CD4-positive, alpha-beta T cell treated with Interleukin-17A for 1 hour (primary cell): ENCODE measurements at regions not wholly inside any gene's neighbourhood (a gene's known extent, or its start where the extent isn't known, plus 50 kb on each side); places are given as distances from the start of the nearest gene placed in this dataset.

Experiments used
- DNase-seq: peaks from one replicate; pipeline ENCODE4 v3.0.0-alpha.2; 2020

- no peak for DNase-seq
These were observed 215.8 kb upstream of the CITED2 start for GRCh38 chr6:139590206-139590605.

GRCh38 chr6:139588734-139589593 lies 214.5 kb upstream of the CITED2 start:
- no peak for DNase-seq

DNA sequence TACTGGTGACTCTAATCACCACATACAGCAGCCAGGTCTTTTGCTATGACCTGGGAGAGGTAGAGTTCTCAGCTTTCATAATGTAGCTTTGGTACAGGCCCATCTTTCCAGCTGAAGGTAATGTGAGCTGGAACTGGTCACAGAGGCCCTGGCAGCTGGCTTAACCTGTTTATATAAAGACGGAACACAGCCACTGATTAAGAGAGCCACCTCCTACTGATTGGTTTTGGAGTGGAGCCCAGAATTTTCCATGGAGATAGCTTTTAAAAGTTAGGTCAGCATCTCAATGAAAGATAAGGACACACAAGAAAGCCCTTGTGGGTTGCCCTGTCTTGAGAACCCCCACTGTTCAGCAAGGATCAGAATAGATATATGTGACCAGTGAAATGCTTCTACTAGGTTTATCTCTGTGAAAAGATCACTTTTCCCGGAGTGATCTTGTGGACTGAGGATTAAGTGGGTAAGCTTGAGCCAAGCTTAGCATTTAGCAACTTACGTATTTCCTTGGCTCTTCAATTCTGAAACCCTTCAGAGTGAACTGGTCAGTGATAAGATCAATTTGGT lies 213.7 kb upstream of the CITED2 start:
- DNase-seq, result no peak

- no peak for DNase-seq
These were observed 213.0 kb upstream of the CITED2 start for GRCh38 chr6:139587469-139587868.

GRCh38 chr6:139586273-139586672 lies 211.8 kb upstream of the CITED2 start:
- DNase-seq, result no peak

DNA sequence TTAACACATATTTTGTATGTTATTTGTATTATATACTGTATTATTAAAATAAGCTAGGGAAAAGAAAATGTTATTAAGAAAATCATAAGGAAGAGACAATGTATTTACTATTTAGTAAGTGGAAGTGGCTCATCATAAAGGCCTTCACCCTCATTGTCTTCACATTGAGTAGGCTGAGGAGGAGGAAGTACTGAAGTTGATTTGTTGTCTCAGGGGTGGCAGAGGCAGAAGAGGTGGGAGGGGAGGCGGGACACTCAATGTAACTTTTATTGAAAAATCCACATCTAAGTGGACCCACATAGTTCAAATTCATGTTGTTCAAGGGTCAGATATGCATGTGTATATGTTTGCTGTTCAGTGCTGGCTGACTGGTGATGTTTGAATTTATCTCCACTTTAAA lies 210.2 kb upstream of the CITED2 start:
- DNase-seq, result no peak

DNA sequence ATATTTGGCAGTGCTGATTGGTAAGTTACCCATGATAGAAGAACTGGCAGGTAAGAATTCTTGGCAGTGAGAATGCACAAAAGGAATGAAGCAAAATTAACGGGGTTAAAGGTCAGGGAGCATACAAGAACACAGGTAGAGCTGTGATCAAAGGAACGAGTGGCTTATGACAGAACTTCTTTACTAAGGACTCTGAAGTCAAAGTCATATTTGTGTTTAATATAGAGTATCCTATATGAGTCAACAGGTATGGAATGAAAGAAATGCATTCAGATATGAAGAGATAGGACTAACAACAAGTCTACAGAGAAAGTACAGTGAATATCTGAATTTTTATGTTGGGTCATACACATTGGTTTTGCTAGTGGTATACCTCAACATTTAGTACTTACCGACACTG lies 209.0 kb upstream of the CITED2 start:
- no peak for DNase-seq

GRCh38 chr6:139582956-139583355 lies 208.5 kb upstream of the CITED2 start:
- no peak for DNase-seq

DNA sequence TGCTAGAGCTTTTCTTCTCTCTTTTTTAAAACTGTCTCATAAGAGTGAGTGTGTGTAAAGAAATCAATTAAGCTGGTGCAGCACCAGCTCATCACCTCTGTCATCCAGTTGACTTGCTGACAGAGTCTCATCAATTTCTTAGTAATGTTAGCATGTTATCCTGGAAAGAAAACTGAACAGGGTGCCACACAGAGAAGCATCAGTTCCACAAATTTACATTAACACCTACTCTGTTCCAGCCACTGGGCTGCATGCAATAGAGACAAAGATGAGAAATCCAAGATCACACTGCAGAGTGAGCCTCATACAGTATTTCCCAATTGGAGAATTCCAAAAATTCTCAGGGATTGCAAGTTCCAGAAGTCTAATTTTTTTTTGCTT lies 207.0 kb upstream of the CITED2 start:
- no peak for DNase-seq

- DNase-seq, result peak; percentile 9
These were observed 206.4 kb upstream of the CITED2 start for GRCh38 chr6:139580592-139581484.

DNA sequence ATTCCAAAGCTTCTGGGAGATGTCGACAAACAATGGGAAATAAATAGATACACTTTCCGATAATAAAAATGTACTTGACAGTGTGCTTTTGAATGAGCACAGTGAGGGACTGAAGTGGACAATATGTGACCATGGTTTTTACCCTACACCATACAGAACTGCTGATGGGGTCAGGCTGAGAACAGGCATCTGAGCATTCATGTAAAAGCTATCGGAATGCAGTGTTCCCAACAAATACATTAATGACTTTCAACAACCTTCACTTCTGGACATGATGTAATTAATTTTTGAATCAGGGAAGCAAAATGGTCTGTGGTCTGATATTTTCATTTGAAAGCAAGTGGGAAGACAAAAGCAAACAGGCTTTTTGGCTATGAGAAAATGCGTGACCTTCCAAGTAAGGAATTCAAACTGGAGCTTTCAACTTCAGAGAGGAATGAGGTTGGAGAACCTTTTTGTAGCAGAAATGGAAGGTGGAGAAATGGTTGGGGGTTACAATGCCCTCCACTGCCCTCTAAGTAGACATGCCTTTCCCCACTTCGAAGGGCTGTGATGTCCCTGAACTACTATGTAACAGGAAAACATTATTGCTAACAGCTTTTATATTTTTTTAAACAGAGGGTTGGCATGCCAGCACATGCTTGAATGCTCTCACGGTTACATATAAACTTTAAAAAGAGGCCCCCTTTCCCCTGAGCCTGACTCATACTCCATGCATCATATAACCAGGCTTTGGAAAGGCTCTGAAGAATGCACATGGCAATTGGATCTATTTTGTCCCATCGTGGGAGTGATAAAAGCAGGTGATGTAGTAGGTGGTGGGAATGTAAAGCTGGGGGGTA lies 203.5 kb upstream of the CITED2 start:
- no peak for DNase-seq

DNA sequence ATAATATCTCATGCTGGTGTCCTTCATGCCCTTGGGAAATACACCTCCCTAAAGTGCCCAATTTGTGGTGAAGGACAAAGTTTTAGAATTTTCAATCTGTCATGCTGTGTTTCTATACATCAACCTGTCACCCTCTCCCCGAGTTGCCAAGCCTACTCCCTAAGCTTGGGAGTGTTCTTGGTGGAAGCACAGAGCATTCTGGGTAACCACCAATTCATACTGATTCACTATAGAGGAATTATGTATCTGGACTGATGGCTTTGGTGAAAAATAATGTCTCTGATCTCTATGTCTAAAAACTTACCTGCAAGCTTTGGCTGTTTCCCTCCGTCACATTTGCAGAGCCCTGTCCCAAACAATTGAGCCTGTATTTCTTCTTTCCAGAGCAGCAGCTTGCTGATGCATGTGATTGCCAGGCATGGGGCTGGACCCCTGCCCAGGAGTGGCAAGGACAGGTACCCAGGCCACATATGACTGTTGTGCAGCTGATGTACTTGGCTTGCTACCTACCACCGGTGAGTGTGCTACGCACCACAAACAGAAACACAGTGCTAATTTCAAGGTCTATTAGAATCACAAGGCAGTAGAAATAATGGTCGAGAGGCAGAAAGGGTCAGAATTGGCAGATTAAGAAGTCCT lies 202.8 kb upstream of the CITED2 start:
- DNase-seq, result no peak

- DNase-seq, result no peak
These were observed 197.6 kb upstream of the CITED2 start for GRCh38 chr6:139572001-139572400.

DNA sequence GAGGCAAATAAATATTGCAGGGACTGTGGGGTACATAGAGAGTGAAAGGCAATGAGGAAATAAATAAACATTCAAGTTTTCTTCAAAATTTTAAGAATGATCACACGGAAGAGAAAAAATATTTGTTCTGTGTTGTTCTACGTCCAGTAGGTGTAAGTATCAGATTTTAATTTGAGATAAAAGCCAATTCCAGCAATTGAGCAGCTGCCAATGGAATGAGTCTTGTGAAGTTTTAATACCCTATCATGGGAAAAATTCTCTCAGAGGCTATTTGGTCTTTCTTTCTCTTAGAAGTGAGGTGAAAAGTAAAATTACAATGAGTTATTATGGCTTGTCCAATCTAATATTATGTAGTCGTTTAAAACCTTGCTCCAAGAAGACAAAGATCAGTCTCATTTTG lies 195.7 kb upstream of the CITED2 start:
- DNase-seq, result no peak

DNA sequence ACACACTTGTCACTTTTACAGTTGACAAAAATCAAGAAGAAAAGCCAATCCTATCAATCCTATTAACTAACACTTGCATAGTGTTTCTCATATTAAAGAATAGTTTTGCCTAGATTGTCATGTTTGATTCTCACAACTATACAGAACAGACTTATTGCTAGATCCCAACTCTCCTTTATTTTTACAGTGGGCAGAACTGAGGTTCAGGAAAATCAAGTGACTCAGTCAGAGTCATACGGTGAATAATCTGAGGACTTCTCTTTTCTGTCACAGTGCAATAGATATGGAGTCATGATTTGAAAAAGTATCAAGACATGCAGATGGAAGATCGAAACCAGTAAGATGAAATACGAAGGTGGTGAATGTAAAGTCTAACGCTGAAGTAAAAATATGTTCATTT lies 195.1 kb upstream of the CITED2 start:
- DNase-seq, result no peak

DNA sequence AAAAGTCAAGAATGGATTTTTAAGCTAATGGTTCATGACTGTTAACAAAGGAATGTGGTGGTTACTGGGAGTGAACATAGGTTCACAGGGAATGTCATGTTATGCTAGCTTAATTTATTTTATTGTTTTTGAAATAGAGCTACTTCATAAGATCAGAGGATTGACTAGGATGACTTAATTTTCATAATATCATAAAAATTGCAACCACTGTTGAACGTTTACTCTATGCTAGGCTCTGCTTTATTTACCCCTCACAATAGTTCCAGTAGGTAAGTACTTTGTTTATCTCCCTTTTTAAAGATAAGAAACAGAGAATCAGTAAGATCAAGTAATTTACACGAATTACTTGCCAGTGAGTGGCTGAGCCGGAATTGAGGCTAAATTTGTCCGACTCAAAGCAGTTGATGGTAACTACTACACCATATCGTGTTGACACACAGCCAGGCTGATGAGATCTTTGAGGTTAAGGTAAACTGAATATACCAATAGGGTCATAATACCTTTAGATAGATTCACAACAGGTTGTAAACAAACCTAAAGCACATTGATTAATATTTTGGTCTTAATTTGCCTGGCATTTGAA lies 194.6 kb upstream of the CITED2 start:
- no peak for DNase-seq

DNA sequence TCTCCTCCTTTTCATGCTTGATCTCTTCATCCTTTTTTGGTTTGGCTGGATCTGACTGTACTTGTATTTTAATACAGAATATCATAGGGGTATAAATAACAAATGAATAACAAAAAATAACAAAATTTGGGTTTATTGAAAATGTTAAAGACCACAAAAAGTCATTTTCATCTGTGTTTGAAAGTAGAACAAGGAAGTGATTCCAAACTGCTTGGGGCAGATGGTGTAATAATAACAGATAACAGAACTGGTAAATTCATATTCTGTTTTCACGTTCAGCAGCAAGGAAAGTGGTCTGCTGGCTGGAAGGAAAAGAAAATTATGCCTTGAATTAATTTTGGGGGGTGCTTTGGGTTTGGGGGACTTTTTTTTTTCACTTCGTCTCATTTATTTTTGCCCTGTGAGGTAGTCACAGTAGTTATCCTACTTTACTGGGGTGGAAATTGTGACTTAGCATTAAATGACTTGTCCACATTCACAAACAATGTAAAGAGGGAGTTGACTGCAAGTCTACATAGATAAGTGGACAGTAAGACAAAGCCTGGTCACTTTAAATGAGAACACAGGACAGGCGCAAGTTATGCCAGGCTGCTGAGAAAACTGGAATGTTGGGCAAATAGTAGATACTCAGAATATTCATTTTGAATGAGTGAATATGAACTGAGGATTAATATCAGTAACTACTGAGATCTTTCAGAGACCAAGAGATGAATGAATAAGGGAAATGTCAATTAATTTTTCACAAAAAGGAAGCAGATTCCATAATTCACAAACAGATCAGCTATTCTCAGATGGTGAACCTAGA lies 193.9 kb upstream of the CITED2 start:
- DNase-seq, result no peak

DNA sequence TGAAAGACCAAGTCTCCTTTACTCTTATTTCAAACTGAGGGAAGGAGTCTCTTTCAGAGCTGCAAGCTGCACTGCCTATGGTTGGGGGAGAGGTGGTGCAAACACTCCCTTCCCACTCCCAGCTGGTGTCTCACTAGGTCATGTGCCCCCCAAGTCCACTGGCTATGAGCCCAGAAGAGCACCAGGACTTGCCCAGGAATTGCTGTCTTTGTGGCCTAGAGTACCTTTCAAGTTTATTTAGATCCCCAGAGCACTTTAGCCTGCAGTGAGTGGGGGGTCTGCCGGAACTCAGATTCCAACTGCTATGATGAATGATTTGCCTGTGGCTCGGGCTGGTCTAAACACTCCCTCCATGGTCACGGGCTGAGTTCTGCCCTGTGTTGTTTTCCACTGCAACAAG lies 192.6 kb upstream of the CITED2 start:
- DNase-seq, result no peak

DNA sequence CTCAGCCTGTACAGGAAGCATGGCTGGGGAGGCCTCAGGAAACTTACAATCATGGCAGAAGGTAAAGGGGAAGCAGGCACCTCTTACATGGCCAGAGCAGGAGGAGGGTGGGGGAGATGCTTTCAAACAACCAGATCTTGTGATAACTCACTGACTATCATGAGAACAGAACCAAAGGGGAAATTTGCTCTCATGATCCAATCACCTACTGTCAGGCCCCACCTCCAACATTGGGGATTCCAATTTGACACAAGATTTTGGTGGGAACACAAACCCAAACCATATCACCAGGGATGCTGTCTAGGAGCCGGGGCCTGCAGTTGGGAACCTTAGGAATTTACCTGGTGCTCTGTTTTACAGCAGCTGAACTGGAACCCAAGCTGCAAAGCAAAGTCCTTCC lies 191.1 kb upstream of the CITED2 start:
- no peak for DNase-seq

- DNase-seq, result no peak
These were observed 183.1 kb upstream of the CITED2 start for GRCh38 chr6:139557547-139557946.

DNA sequence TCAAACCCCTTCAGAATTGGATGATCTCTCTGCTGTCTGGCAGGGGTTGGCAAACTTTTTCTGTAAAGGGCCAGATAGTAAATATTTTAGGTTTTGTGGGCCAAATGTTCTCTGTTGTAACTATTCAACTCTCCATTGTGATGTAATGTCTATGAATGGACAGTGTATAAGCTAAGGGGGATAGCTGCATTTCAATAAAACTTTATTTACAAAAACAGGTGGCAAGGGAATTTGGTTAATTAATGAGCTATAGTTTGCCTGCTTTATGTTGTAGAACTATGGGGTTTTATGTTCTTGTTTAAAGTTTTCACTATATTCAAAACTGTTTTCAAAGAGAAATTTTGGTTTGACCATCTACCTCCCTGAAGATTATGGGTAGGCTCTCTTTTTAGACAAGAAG lies 182.1 kb upstream of the CITED2 start:
- DNase-seq, result no peak
